ENCODE measurements at regions not wholly inside any gene's neighbourhood (a gene's known extent, or its start where the extent isn't known, plus 50 kb on each side); places are given as distances from the start of the nearest gene placed in this dataset.
A peak's percentile ranks its signal among the peaks of the same experiment; 100 is the strongest.

DNA sequence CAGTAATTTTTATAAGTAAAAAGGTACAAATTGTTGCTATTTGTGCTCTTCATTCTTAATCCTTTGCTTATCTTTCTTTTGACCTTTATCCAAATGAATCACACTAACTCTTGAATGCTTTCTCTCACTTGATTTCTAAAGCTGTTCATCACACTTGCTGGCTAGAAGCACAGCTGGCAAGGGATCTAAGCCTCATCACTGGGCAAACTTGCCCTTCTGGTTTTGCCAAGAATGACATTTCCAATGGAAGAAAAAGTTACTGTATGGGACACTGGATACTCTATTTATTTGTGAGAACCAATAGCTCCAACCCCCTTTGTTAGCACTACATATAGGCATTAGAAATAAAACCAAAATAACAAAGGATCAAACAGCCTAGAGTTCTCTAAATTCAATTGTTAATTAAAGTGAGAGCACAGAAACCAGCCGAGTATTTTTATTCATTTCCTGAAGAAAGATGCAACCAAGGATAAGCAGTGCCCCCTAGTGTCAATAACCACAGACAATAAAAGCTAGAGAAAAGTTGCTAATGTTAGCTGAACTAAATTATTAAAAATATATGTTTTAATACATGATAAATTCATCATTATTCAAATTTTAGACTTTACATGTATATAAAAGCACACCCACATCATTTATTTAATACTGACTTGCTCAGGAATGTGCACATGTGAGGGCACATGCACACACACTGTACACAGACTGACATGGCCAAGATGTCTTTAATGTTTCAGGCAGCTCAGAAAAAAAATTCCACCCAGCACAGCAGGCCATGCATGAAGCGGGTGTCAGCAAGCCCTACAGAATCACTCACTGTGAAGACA, 59.8 kb upstream of the POU5F2 start:
- FAIRE-seq = peak; percentile 88
- Histone ChIP-seq H3K23ac (ENCODE audit: insufficient read length) (no peak overlapping the region), H2BK5ac (ENCODE audit: low read depth, low read length) (no peak overlapping the region), H3K4ac (replicated peaks; ENCODE audit: insufficient read length, low read depth, low read length) (no peak overlapping the region), H2BK120ac (replicated peaks; ENCODE audit: low read depth, low read length) (no peak overlapping the region), H4K20me1 (replicated peaks in 1 of 2; ENCODE audit: control insufficient read depth in 1 of 2, insufficient read depth in 2 of 2, low read length in 2 of 2) (peaks cover 0 to 1% of the 10 kb centered on the region in 2 experiments), H3K79me2 (ENCODE audit: control insufficient read depth in 1 of 2, insufficient read depth in 2 of 2, low read length in 2 of 2) (no peaks in the 10 kb centered on the region), H2BK12ac (ENCODE audit: low read depth, low read length) (no peak overlapping the region), H3K4me1 (replicated peaks in 1 of 4; ENCODE audit: control insufficient read depth in 3 of 4, insufficient read depth in 4 of 4, low read length in 3 of 4) (peaks cover 0 to 2% (median 0%) of the 10 kb centered on the region in 4 experiments; a peak in 1 of 7 replicates), H3K18ac (ENCODE audit: extremely low read depth, low read length) (no peak overlapping the region), H3K23me2 (ENCODE audit: low read depth, low read length) (no peaks in the 10 kb centered on the region; the same call in 1 of the 2 replicates), H2BK15ac (ENCODE audit: low read length) (no peak overlapping the region), H3K4me2 (ENCODE audit: insufficient read depth in 1 of 2, low read depth in 2 of 2, low read length in 2 of 2) (no peak overlapping the region), H3K9me3 (ENCODE audit: insufficient read depth in 2 of 2, low read depth in 1 of 2, low read length in 1 of 2) (no peaks in the 10 kb centered on the region), H3K14ac (ENCODE audit: insufficient read length) (no peak overlapping the region), H3K56ac (replicated peaks; ENCODE audit: insufficient read length, low read depth, low read length) (no peak overlapping the region), H2AK5ac (ENCODE audit: low read depth, low read length) (no peak overlapping the region), H2BK20ac (ENCODE audit: low read length) (no peak overlapping the region), H3K79me1 (ENCODE audit: low read depth, low read length) (no peaks in the 10 kb centered on the region), H3K27me3 (replicated peaks in 1 of 4; ENCODE audit: control insufficient read depth in 3 of 4, extremely low read depth in 1 of 4, insufficient read depth in 3 of 4, low read length in 3 of 4) (0 out of 7 replicates have a peak, but pooled peaks cover 0 to 2% (median 0%) of the 10 kb centered on the region in 4 experiments), H4K91ac (replicated peaks; ENCODE audit: insufficient read length, low read length) (no peak overlapping the region), H4K5ac (ENCODE audit: insufficient read length, low read depth, low read length) (no peak overlapping the region), H3K36me3 (ENCODE audit: control insufficient read depth in 2 of 4, insufficient read depth in 4 of 4, low read length in 3 of 4) (no peaks in the 10 kb centered on the region), H2AFZ (ENCODE audit: low read length) (no peak overlapping the region), H3K4me3 (ENCODE audit: extremely low read depth in 1 of 4, insufficient read depth in 2 of 4, low read depth in 3 of 4, low read length in 4 of 4) (no peak overlapping the region), H3K27ac (ENCODE audit: low read depth, low read length) (no peak overlapping the region), H3K9ac (replicated peaks in 1 of 4; ENCODE audit: extremely low read depth in 1 of 4, low read depth in 3 of 4, low read length in 3 of 4) (no peak overlapping the region), H4K8ac (ENCODE audit: extremely low read depth, insufficient read depth, low read length) (no peak overlapping the region)
- WGBS, 2 experiments (ENCODE audit: extremely low coverage in 1 of 2, insufficient coverage in 1 of 2, insufficient read length in 1 of 2, insufficient replicate concordance in 2 of 2, low coverage in 1 of 2, low lambda C conversion rate in 2 of 2, missing lambda C conversion rate in 1 of 2) = 14% methylated on average over 2 of the region's 2 CpGs; no CpG with 5 or more reads in 1 of the 2 experiments
- POLR2A ChIA-PET (ENCODE audit: partially characterized antibody) = no interaction called here
- CTCF ChIA-PET (ENCODE audit: partially characterized antibody) = interaction anchor here (0.5 to 3.6 kb wide), 63 partner anchors 8 to 1092 kb away, joined by 3 to 29 read pairs (median 4); no protein-coding TSS in a partner anchor
- no peak for DNase-seq (ENCODE audit: low read depth in 1 of 2, low spot score in 2 of 2)

Data from H1 (cell line).